ENCODE measurements at regions not wholly inside any gene's neighbourhood (a gene's known extent, or its start where the extent isn't known, plus 50 kb on each side); places are given as distances from the start of the nearest gene placed in this dataset.

GRCh38 chr7:46755120-46756034, 826.5 kb downstream of the TNS3 start:
- DNase-seq (ENCODE audit: low read depth): no peak

GRCh38 chr7:46754140-46754720, 827.7 kb downstream of the TNS3 start:
- peak; percentile 86 for DNase-seq (ENCODE audit: low read depth)

- DNase-seq (ENCODE audit: low read depth): no peak
Observed at GRCh38 chr7:46753662-46754061, 828.2 kb downstream of the TNS3 start.

- peak; percentile 97 for DNase-seq (ENCODE audit: low read depth)
Observed at GRCh38 chr7:46752881-46753366, 829.0 kb downstream of the TNS3 start.

GRCh38 chr7:46751927-46752723, 829.8 kb downstream of the TNS3 start:
- peak; percentile 70 for DNase-seq (ENCODE audit: low read depth)

GRCh38 chr7:46751471-46751870, 830.4 kb upstream of the IGFBP3 start:
- DNase-seq (ENCODE audit: low read depth): no peak

GRCh38 chr7:46750321-46750865, 829.3 kb upstream of the IGFBP3 start:
- no peak for DNase-seq (ENCODE audit: low read depth)

- DNase-seq (ENCODE audit: low read depth): no peak
Observed at GRCh38 chr7:46747869-46748576, 827.0 kb upstream of the IGFBP3 start.

- DNase-seq (ENCODE audit: low read depth): no peak
Observed at GRCh38 chr7:46746695-46747687, 825.9 kb upstream of the IGFBP3 start.

GRCh38 chr7:46745707-46746090, 824.6 kb upstream of the IGFBP3 start:
- no peak for DNase-seq (ENCODE audit: low read depth)

GRCh38 chr7:46744957-46745706, 824.1 kb upstream of the IGFBP3 start:
- DNase-seq (ENCODE audit: low read depth): no peak

- no peak for DNase-seq (ENCODE audit: low read depth)
Observed at GRCh38 chr7:46742601-46743000, 821.5 kb upstream of the IGFBP3 start.

GRCh38 chr7:46741938-46742540, 821.0 kb upstream of the IGFBP3 start:
- no peak for DNase-seq (ENCODE audit: low read depth)

- DNase-seq (ENCODE audit: low read depth): no peak
Observed at GRCh38 chr7:46741181-46741580, 820.1 kb upstream of the IGFBP3 start.

- no peak for DNase-seq (ENCODE audit: low read depth)
Observed at GRCh38 chr7:46739518-46740234, 818.6 kb upstream of the IGFBP3 start.

- no peak for DNase-seq (ENCODE audit: low read depth)
Observed at GRCh38 chr7:46738796-46739195, 817.7 kb upstream of the IGFBP3 start.

- DNase-seq (ENCODE audit: low read depth): no peak
Observed at GRCh38 chr7:46738165-46738564, 817.1 kb upstream of the IGFBP3 start.

GRCh38 chr7:46725838-46726237, 804.8 kb upstream of the IGFBP3 start:
- DNase-seq (ENCODE audit: low read depth): no peak

GRCh38 chr7:46725136-46725535, 804.1 kb upstream of the IGFBP3 start:
- no peak for DNase-seq (ENCODE audit: low read depth)
